ENCODE measurements at regions not wholly inside any gene's neighbourhood (a gene's known extent, or its start where the extent isn't known, plus 50 kb on each side); places are given as distances from the start of the nearest gene placed in this dataset.

DNA sequence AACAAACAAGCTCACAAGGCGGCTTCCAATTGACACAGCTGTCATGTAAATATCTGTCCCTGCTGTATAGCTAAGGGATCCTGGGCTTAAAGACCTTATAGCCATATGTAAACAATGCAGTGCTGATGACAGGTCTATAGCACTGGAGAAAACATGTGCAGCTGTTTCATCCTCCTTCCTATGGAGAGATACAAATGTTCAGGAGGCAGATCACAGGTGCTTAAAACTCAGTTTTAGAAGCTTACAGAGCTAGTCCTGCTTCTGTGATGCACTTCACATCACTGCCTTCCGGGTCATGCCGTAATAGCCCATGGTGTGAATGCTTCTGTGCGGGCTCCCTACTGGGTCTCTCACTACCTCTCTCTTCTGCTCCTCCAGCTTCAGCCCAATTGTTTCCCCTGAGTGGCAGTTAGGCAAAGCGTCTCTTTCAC lies 262.4 kb upstream of the CHST9 start:
- TF ChIP-seq CTCF (IDR thresholded peaks at IDR 0.05) (no peak), POLR2A (IDR thresholded peaks at IDR 0.05) (no peak), EP300 (IDR thresholded peaks at IDR 0.05) (no peak), POLR2AphosphoS5 (IDR thresholded peaks at IDR 0.05) (no peak)
